ENCODE measurements at regions not wholly inside any gene's neighbourhood (a gene's known extent, or its start where the extent isn't known, plus 50 kb on each side); places are given as distances from the start of the nearest gene placed in this dataset.

- DNase-seq (ENCODE audit: low spot score): no peak
- Histone ChIP-seq H3K9ac (ENCODE audit: low read depth in 1 of 2, low read length in 2 of 2) (no peak overlapping the region), H3K27me3 (ENCODE audit: control insufficient read depth in 4 of 4, insufficient read depth in 4 of 4, low read length in 3 of 4) (no peaks in the 10 kb centered on the region), H3K27ac (ENCODE audit: low read depth in 1 of 2, low read length in 2 of 2) (no peak overlapping the region), H3K4me1 (ENCODE audit: control insufficient read depth in 4 of 4, insufficient read depth in 4 of 4, low read length in 3 of 4) (no peaks in the 10 kb centered on the region), H3K4me3 (ENCODE audit: low read depth in 1 of 3, low read length in 3 of 3) (no peak overlapping the region), H3K36me3 (ENCODE audit: control insufficient read depth in 4 of 4, insufficient read depth in 3 of 4, low read depth in 1 of 4, low read length in 3 of 4) (no peaks in the 10 kb centered on the region), H3K9me3 (ENCODE audit: control insufficient read depth in 4 of 4, low read length in 3 of 4) (no peaks in the 10 kb centered on the region)
- 68% methylated on average over 2 of the region's 2 CpGs for WGBS
- TF ChIP-seq REST (IDR thresholded peaks at IDR 0.05) (no peak), TAF1 (conservative IDR thresholded peaks at IDR 0.05) (no peak), ATF3 (IDR thresholded peaks at IDR 0.05) (no peak), RXRA (IDR thresholded peaks at IDR 0.05) (no peak), CTCF (IDR thresholded peaks at IDR 0.05; ENCODE audit: low read depth, low read length, missing input control) (no peak), FOXA2 (IDR thresholded peaks at IDR 0.05) (no peak), RAD21 (IDR thresholded peaks at IDR 0.05) (no peak), FOXA1 (IDR thresholded peaks at IDR 0.05) (no peak), ZBTB33 (IDR thresholded peaks at IDR 0.05) (no peak), EGR1 (IDR thresholded peaks at IDR 0.05; ENCODE audit: low read depth in 2 of 2) (no peak), MAX (IDR thresholded peaks at IDR 0.05) (no peak), HNF4G (IDR thresholded peaks at IDR 0.05) (no peak)
Measured at GRCh38 chr11:97938789-97939188, 1082.0 kb upstream of the CNTN5 start.

- H3K36me3 ChIP-seq (ENCODE audit: control insufficient read depth in 4 of 4, insufficient read depth in 3 of 4, low read depth in 1 of 4, low read length in 3 of 4): no peaks in the 10 kb centered on the region
- no peak overlapping the region for H3K4me3 ChIP-seq (ENCODE audit: low read depth in 1 of 3, low read length in 3 of 3)
- 48% methylated on average over 2 of the region's 2 CpGs for WGBS
- H3K27me3 ChIP-seq (ENCODE audit: control insufficient read depth in 4 of 4, insufficient read depth in 4 of 4, low read length in 3 of 4): no peaks in the 10 kb centered on the region
- no peaks in the 10 kb centered on the region for H3K4me1 ChIP-seq (ENCODE audit: control insufficient read depth in 4 of 4, insufficient read depth in 4 of 4, low read length in 3 of 4)
- no peak overlapping the region for H3K27ac ChIP-seq (ENCODE audit: low read depth in 1 of 2, low read length in 2 of 2)
- DNase-seq (ENCODE audit: low spot score): no peak
- no peaks in the 10 kb centered on the region for H3K9me3 ChIP-seq (ENCODE audit: control insufficient read depth in 4 of 4, low read length in 3 of 4)
- no peak overlapping the region for H3K9ac ChIP-seq (ENCODE audit: low read depth in 1 of 2, low read length in 2 of 2)
- TF ChIP-seq RAD21 (IDR thresholded peaks at IDR 0.05) (no peak), CTCF (IDR thresholded peaks at IDR 0.05; ENCODE audit: low read depth, low read length, missing input control) (no peak), RXRA (IDR thresholded peaks at IDR 0.05) (no peak), JUND (IDR thresholded peaks at IDR 0.05) (no peak), ATF3 (IDR thresholded peaks at IDR 0.05) (no peak), ZBTB33 (IDR thresholded peaks at IDR 0.05) (no peak), FOXA1 (IDR thresholded peaks at IDR 0.05) (no peak), REST (IDR thresholded peaks at IDR 0.05) (no peak), YY1 (IDR thresholded peaks at IDR 0.05) (no peak), EGR1 (IDR thresholded peaks at IDR 0.05; ENCODE audit: low read depth in 2 of 2) (no peak), FOXA2 (IDR thresholded peaks at IDR 0.05) (no peak)
Measured at GRCh38 chr11:97943493-97943892, 1077.3 kb upstream of the CNTN5 start.
